ENCODE measurements at regions not wholly inside any gene's neighbourhood (a gene's known extent, or its start where the extent isn't known, plus 50 kb on each side); places are given as distances from the start of the nearest gene placed in this dataset.

DNA sequence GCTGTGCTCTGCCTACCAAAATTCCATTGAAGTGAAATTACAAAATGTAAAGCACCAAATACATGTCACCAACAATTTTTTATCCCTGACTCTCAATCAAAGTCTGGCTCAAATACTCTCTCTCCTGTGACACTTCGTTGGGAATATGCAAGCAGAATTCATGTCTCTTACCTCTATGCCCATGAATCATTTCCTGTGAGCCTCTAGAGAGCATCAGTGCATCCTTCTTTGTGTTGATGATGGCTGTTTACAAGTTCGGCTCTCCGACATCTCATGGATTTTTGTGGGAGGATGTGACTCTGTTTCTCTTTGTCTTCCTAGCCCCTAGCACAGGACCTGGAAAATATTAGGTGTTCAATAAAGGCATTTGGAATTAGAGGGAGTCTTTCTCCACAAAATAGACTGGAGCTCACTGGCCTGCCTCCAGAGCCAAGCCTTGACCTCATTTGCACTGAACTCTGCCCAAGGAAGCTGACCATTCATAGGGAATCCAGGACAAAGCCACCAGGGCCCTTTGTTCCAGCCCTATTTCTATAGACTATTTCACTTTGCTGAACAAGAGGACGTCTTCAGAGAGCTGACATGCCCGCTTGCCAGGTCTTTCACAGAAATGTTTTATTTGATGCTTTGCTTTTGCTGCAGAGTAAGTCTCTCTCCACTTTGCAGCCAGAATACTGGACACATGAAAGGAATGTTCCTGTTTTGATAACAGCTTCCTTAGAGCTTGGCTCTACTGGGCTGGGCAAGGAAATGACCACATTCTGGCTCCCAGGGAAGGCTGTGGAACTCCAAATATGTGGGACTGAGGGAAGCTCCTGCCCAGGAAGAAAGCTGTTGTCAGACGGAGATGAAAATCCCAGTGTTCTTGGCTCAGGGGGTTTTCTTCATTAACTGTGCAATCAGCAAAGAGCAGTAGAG, 194.5 kb upstream of the CDYL start:
- ATAC-seq (ENCODE audit: low FRiP score), result no peak
- DNase-seq (ENCODE audit: low spot score), result no peak
- no peak for TF ChIP-seq CTCF (IDR thresholded peaks at IDR 0.05)

GRCh38 chr6:4580361-4580760, 195.8 kb upstream of the CDYL start:
- TF ChIP-seq CTCF (IDR thresholded peaks at IDR 0.05), result no peak
- ATAC-seq (ENCODE audit: low FRiP score), result no peak
- DNase-seq (ENCODE audit: low spot score), result no peak

DNA sequence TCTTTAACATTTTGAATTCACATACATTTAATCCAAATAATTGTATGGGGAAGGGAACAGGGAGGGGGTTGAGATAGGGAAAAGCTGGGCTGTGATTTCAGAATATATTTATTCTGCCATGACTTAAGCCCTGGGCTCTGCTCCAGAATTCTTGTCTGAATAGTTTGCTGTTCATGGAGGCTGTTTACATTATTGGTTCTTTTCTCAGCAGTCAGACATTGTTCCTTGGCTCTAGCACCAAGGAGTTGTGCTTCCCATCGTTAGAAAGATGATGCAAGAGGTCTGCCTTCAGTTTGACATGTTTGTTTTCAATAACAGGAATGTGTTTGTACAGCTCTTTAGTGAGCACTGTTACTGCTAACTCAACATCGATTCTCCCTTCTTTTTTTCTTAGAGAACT, 198.8 kb upstream of the CDYL start:
- DNase-seq (ENCODE audit: low spot score) (no peak), ATAC-seq (ENCODE audit: low FRiP score) (no peak)
- TF ChIP-seq CTCF (IDR thresholded peaks at IDR 0.05), result no peak

- no peak for TF ChIP-seq CTCF (IDR thresholded peaks at IDR 0.05)
- ATAC-seq (ENCODE audit: low FRiP score) (no peak), DNase-seq (ENCODE audit: low spot score) (no peak)
These were observed 200.5 kb upstream of the CDYL start for GRCh38 chr6:4575714-4576113.

DNA sequence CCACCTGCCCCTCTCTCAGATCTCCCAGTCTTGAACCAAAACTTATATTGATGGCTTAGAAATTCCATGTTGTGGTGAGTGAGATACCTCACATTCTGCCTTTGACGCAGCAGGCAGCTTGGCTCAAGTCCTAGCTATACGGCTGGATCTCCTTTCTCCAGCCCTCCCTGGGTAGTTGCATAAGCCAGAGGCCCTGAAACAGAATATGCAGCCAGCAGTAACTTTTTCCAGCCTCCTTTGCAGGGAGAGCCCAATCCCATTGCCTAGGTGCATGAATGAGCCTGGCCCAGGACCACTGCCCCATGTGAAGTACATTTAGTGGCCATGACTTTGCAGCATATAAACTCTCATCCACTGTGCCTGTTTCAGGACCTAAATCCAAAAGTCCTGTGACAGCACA, 202.2 kb upstream of the CDYL start:
- no peak for TF ChIP-seq CTCF (IDR thresholded peaks at IDR 0.05)

DNA sequence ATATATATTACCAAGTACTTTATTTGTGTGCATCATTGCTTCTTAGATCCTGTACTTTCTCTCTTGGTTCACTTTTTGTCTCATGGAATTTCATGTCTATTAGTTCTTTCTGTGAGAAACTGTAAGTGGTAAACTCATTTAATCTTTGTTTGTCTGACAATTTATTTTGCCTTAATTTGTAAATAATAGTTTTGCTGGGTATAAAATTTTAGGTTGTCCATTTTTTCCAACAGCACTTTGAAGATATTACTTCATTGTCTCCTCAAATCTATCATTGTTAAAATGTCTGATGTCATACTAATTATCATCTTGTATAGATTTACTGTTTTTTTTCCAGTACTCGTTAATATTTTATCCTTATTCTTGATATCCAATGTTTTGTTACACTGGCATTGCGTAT, 205.2 kb upstream of the CDYL start:
- no peak for TF ChIP-seq CTCF (IDR thresholded peaks at IDR 0.05)
- ATAC-seq (ENCODE audit: low FRiP score) (no peak), DNase-seq (ENCODE audit: low spot score) (no peak)

More for the DNA sequence above, 202.2 kb upstream of the CDYL start:
- no peak for DNase-seq (ENCODE audit: low spot score)
- ATAC-seq (ENCODE audit: low FRiP score), result no peak

DNA sequence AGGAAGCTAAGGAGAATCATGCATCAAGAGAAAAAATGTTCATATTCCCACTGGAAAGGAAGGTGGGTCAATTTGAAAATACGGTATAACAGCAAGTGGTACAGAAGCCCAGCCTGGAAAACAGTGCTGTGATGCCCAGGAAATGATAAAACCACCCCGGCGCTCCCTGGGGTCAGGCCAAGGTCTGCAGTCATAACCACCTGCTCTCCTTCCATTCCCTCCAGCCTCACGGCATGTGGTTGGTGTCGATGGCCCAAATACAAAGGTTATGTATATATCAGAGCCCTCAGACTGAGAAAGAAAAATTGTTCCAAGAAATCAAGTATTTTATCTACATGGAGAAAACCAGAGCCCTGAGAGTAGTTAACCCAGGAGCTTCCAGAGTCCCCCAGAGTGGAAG, 208.1 kb upstream of the CDYL start:
- no peak for DNase-seq (ENCODE audit: low spot score)
- TF ChIP-seq CTCF (IDR thresholded peaks at IDR 0.05), result no peak
- ATAC-seq (ENCODE audit: low FRiP score), result no peak
